GDM1 (cell line): ENCODE measurements at regions not wholly inside any gene's neighbourhood (a gene's known extent, or its start where the extent isn't known, plus 50 kb on each side); places are given as distances from the start of the nearest gene placed in this dataset.

Experiments used
- DNase-seq: peaks from one replicate; lab custom pipeline; 2025; lab: John Stamatoyannopoulos, UW

DNA sequence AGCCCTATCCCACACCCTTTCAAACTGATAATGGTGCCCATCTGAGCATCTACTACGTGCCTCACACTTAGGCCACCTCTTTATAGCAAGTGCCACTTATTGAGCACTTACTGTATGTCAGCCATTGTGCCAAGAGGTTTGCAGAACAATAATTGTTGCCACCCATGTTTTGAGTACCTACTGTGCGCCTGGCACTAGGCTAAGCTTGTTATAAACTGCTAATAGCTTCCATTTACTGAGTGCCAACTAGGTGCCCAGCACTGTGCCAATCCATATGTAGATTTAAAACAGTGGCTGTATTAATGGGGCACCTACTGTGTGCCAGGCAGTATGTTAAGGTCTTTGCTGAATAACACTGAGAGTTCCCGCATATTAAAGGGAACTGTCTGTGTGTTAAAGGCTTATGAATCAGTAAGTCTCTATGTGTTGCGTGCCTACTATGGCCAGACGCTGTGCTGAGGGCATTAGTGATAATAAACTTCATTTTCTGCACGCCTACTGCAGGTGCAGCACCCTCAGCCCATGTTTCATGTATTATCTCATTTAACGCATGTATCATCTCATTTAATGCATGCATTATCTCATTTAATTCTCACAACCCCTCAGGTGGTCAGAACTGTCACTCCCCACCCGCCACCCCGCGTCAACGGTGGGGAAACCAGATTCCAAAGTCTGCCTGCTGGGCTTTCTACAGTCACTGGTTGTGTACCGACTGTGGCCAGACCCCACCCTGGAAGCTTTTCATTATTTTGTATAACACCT, 105.0 kb downstream of the PTPRS start:
- DNase-seq: no peak

DNA sequence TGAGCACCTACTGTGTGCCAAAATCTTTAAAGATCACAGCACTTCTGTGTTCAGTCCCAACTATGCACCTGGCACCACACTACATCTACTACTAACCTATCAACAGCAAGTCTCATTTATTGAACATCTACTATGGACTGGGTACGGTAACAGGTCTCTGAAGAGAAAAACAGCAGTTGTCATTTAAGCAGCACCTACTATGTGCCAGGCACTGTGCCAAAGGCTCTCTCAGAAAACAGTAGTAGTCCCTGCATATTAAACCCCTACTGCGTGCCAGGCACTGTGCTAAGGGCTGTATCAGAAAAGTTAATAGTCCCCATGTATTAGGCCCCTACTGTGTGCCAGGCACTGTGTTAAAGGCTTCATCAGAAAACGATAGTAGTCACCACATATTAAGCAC, 106.2 kb downstream of the PTPRS start:
- no peak for DNase-seq

DNA sequence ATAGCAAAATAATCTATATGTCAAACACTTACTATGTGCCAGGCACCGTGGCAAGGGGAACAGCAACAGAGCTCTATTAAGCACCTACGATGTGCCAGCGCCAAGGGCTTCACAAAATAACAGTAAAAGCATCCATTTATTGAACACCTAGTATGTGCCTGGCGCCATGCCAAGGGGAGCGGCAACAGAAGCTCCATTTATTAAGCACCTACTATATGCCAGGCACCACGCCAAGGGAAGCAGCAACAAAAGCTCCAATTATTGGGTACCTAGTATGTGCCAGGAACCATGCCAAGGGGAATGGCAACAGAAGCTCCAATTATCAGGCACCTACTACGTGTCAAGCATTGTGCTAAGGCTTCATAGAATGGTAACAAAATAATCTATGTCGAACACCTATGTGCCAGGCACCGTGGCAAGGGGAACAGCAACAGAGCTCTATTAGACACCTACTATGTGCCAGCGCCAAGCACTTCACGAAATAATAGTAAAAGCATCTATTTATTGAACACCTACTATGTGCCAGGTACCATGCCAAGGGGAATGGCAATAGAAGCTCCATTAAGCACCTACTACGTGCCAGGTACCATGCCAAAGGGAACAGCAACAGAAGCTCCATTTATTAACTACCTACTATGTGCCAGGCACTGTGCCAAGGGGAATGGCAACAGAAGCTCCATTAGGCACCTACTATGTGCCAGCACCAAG, 107.7 kb downstream of the PTPRS start:
- DNase-seq: no peak

DNA sequence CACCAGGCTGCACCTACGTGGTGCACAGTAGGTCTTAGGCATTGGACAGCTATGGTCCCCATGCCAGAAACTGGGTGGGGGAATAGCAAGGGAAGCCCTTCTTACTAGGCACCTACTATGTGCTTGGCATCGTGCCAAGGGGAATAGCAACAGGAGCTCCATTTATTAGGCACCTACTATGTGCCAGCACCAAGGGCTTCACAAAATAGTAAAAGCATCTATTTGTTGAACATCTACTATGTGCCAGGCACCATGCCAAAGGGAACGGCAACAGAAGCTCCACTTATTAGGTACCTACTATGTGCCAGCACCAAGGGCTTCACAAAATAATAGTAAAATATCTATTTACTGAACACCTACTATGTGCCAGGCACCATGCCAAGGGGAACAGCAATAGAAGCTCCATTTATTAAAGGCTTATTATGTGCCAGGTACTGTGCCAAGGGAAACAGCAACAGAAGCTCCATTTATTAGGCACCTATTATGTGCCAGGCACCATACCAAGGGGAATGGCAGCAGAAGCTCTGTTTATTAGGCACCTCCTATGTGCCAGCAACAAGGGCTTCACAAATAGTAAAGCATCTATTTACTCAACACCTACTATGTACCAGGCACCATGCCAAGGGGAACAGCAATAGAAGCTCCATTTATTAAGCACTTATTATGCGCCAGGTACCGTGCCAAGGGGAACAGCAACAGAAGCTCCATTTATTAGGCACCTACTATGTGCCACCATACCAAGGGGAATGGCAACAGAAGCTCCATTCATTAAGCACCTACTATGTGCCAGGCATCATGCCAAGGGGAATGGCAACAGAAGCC, 108.5 kb downstream of the PTPRS start:
- DNase-seq: no peak

DNA sequence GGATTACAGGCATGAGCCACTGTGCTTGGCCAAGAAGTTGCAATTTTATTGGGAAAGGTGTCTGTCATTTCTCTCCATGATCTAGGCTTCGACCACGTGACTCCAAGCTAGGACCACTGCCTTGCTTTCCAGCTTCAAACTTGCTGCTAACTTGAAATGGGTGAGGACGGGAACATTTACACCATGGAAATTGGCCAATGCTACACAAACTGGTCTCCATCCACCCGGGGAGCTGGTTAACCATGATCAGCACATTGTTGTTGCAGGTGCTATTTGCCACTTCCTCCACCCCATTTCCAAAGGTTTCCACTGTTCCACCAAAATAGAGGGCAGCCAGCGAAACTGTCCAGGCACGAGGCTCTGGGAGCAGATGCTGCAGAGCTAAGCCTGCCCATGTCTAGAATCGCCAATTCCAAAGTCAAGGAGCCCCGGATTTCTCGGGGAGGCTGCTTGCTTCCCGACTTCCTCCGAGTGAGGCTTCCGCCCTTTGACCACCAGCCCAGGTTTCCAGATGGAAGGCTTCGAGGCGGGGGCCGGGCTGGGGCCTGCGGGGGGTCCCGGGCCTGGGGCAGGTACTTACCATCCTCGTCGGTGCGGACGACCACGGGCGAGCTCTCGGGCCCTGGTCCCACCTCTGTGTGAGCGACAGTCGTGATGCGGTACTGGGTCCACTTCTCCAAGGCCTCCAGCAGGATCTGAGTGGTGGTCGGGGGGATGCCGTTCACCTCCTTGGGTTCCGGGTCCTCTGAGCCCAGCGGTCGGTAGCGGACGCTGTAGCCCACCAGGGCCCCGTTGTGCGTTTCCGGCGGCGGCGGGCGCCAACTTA, 109.7 kb downstream of the PTPRS start:
- no peak for DNase-seq

DNA sequence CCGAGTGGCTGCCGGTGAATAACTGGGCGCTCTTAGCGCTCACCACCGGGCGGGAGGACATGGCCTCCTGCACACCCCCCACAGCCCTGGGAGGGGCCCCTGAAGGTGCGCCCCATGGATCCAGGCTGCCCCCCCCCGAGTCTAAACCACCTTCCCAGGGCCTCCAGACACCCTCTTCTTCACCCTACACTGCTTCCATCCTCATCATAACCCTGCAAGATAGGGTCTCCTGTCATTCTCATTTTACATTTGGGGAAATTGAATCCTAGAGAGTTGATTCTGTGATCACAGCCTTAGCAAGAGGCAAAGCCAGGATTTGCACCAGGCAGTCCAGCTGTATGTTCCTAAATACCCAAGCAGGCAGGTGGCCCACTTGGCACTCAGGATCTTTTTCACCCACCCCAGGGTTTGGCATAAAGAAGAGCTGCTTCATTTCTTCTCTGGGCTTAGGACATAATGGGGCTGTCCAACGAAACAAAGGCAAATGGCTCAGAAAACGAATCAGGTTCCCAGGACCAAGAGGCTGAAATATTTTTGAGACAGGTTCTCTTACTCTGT, 110.8 kb downstream of the PTPRS start:
- DNase-seq: no peak

DNA sequence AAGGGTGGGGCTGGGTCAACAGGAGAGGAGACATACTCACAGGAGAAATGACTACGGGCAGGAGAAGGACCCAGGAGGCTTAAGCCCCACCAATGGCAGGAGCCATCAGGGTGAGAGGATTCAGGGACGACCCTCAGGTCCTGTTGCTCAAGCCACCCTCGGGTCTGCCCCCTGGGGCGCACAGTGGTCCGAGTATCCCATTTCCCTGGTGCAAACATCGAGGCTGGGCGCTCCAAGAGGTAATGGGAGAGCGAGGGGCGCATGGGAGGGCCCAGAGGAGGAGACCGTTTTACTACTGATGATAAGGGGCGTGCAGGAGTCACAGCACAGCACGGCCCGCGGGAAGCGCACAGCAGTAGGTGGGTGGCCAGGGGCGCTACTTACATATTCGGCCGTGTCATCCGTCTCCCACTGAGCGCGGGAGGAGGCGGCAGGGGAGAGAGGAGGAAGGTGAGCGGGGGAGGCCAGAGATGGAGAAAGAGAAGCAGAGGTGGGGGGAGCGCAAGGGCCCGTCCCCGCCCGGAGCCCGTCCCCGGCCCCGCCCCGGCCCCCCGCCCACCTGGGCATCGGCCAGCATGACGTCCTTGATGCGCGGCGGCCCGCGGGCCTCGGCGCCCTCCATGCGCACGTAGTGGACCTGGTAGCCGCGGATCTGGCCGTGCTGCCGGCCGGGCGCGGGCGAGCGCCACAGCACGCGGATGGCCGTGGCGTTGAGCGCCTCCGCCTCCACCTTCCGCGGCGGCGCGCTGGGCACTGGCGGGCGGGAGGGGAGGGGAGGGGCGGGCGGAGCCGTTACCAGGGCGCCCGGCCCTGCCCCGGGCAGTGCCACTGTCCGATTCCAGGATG, 111.5 kb downstream of the PTPRS start:
- no peak for DNase-seq

DNA sequence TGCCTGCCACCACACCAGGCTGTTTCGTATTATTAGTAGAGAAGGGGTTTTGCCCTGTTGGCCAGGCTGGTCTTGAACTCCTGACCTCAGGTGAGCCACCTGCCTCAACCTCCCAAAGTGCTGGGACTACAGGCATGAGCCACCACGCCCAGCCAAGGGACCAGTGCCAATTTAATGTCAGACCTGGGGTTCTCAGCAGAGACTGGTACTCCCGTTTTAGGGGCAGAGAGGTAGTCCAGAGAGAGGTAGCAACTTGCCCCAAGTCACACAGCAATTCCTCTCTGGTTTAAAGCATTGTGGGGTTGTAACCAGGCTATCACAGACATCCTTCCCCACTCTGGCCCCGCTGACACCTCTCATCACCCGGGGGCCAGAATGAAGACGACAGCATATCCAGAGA, 112.1 kb downstream of the PTPRS start:
- no peak for DNase-seq

DNA sequence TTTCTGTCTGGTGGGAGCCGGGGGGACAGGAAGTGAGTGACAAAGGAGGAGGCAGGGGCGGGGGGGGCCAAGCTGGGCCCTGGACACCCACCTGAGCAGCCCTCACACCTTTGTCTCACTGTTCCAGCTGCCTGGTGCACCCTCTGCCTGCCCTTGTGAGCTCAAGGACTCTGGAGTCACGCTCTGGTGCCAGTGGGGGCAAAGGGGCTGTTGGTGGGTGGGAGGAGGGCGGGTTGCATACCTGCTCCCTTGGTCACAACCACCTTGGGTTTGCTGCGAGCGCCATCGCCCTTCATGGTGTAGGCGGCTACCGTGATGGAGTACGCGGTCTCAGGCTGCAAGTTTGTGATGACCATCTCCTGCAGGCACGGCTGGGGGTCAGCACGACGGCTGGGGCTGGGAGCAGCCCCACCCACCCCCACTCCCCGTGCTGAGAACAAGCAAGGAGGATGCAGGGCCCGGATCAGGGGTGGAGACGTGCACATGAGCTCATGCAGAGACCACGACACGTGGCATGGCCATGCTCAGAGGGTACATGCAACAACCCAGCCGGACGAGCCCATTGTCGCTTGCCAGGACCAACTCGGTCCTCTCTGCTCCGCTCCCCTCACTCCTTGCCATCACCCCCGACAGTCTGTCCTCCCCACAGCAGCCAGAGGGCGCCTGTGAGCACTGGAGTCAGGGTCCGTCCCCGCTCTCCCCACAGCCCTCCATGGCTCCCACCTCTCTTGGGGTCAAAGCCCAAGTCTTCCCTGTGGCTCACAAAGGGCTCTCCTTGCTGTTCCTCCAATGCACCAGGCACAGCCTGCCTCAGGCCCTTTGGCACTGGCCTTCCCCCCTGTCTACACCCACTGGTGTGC, 114.9 kb downstream of the PTPRS start:
- DNase-seq: no peak

DNA sequence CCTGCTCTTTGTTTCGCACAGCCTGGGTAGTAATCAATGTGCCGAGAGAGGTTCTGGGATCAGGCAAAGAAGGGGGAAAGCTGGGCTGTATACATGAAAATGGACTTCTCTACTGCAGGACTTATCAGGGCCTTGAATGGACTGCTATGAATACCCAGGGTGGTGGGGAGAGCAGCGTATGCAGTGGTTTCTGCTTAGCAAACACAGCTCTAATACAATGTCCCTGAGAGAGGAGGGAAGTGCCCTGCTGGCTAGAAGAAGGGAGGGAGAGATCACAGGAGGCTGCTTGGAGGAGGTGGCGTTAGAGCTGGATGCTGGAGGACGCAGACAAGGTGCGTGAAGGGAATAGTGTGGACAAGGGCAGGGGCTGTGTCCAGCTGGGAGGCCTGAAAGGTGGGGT, 116.1 kb downstream of the PTPRS start:
- DNase-seq: no peak

DNA sequence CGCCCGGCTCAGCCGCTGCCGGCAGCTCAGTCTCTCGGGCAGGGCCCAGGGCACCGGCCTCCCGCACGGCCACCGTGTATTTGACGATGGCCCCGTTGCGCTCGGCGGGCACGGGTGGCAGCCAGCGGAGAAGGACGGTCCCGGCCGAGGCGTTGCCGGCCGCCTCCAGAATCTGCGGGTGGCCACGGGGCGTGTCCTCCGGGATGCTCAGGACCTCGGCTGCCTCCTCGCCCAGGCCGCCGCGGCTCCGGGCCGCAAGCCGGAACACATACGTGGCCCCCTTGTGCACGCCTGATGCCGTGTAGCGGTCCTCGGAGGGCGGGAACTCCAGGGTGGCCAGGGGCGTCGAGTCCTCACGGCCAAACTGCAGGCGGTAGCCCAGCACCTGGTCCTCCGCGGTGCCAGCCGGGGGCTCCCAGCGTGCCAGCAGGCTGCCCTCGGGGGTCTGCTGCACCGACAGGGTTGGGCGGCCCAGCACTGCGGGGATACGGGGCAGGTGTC, 117.7 kb downstream of the PTPRS start:
- DNase-seq: no peak

DNA sequence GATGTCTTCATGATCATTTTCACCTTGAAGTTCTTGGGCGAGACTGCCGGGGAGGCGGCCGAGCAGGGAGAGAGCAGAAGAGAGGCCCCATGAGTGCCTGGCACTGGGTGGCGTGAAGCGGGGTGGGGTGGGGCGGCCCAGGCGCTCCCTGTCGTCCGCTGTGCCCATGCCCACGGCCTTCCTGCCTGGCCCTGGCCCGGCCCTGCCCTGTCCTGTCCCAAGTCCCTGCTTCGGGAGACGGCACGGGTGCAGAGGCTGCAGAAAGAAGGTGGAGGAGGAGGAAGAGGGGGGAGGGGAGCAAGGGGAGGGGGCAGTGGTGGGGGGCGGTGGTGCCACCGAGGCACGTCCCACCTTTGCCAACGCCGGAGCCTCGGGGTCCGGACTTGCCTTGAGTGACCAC, 118.4 kb downstream of the PTPRS start:
- DNase-seq: no peak

DNA sequence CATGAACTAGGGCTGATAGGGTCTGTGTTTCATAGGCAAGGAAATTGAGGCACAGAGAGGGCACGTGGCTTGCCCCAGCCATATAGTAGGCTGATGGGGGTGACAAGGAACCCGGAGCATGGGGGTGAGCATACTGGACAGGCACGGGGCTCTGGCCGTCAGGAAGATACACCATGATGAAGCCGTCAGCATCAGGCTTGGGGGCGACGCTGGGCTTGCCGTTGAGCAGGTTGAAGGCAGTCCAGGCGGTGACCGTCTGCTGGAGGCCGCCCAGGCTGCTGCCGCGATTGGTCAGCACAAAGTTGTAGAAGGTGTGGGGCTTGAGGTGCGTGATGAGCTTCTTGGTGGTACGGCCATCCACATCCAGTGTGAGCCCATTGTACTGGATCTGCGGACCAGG, 119.7 kb downstream of the PTPRS start:
- DNase-seq: no peak

DNA sequence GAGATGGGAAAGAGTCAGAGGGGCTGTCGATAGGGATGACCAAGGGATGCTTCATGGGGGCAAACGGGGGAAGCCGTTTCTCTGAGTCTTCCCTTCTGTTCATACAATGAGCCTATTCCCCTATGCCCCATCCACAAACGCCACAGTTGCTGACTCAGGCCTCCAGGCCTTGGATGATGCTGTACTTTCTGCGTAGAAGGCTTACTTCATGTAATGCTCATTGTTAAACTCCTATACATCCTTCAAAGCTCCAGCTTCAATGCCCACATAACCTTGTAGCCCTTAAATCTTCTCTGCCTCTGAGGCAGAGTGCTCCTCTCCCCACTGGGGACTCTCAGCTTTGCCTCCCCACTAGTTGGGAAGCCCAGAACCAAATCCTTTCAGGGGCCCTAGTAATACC, 120.3 kb downstream of the PTPRS start:
- DNase-seq: no peak

DNA sequence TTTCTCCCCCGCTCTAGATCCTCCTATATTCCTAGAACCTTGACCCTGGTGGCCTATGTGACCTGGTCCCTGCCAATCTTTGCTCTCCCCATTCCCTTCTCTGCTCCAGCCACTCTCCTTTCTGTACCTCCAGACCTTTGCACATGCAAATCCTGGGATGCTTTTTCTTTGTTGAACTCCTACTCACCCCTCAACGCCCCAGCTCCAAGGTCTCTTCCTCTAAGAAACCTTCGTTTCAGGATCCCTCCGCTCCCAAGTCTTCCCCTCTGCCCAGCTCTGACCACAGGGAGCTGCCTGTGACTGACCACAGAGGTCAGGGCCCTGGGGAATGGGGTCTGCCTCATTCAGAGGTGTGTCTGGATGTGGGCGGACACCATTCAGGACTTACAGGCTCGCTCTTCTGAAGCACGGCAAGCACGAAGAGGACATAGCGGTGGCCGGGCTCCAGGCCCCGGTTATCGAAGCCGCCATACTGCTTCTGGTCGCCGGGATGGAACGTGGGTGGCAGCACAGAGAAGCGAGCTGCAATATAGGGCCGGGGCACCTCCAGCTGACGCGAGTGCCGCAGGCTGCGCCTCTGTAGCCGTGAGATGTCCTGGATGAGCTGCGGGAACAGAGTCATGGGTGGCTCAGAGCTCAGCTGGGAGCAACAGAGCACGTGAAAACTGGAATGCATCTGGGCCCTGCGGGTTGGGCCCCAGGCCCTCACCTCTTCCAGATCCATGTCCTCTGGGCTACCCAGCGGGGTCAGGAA, 120.9 kb downstream of the PTPRS start:
- no peak for DNase-seq

DNA sequence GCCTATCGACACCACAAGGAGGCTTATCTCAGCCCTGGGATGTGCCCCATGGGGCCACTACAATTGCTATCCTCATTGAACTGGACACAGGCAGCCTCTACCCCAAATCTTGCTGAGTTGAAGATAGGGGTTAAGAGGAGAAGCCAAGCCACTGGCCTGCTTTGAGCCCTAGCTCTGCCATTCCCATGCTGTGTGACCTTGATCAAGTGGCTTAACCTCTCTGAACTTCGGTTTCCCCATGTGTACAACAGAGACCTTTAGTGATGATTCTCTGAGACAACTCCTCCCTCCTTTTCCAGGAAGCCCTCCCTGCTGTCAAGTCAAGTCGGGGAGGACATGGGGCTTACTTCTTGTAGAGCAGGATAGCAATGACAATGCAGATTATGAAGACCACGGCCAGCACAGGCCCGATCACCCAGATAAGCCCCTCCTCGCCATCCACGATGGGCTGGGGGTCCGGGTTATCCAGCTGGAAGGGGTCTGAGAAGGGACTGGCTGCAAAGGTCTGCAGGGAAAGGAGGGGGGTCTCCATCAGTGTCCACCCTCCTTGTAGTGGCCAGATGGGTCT, 121.6 kb downstream of the PTPRS start:
- DNase-seq: no peak

DNA sequence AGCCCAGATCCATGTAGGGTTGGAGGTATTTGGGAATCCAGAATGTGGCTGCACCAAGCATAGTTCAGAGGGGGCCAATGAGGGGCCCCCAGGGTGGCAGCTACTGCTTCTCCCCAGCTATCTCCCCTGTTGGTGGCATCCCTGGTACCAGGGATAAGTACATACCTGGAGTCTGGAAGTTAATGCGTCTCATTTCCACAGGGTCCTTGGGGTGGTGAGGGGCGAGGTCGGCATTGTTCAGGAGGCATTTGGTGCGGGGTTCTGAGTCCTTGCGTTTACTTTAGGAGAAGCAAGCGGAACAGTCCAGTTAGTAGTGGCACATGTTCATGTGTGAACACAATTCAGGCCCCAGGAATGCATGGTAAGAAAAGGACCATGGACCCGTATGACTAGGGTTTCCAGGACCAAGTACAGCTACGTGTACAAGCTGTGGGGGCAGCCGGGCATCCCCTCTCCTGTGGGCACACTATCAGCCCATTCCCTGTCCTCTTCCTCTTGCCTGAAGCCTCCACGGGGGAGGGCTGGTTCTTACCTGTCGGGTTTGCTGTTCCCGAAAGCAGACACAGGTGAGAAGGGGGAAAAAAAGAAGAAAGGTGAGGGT, 122.3 kb downstream of the PTPRS start:
- no peak for DNase-seq

DNA sequence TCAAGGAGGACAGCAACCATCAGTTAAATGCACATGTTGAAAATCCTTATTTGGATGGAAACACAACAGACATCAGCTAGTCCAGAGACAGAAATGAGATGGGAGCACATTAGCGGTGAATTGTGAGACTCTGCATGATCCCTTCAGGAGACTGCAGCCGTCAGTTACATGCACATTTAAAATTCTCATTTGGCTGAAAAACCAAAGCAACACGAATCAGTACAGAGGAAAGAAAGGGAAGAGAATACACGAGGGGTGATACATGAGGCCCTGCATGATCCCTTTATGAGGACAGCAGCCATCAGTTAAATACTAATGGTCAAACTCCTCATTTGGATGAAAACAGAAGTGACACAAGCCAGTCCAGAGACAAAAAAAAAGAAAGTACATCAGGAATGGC, 123.4 kb downstream of the PTPRS start:
- no peak for DNase-seq
